ENCODE measurements at regions not wholly inside any gene's neighbourhood (a gene's known extent, or its start where the extent isn't known, plus 50 kb on each side); places are given as distances from the start of the nearest gene placed in this dataset.
"Not testable (repeated sequence)": the region's sequence is repeated elsewhere in the genome, so short reads cannot be mapped to it uniquely, and the experiment has no call there.

- in situ Hi-C loops (cut with HindIII; ENCODE audit: low pct_unique_long_range_greater_than_20kb, low sequenced_read_pairs); POLR2A ChIA-PET; BruUV-seq (replicated peaks); H3K27me3 ChIP-seq (ENCODE audit: control insufficient read depth, insufficient read depth, low read length); H3K9me3 ChIP-seq (ENCODE audit: control insufficient read depth, insufficient read depth, low read depth, low read length); CTCF ChIA-PET; H3K4me1 ChIP-seq (ENCODE audit: control insufficient read depth, insufficient read depth, low read length); H3K27ac ChIP-seq (ENCODE audit: low read length); ATAC-seq; DNase-seq (ENCODE audit: low read depth, low spot score); intact Hi-C loops (cut with micrococcal nuclease; ENCODE audit: unreplicated experiment); H3K36me3 ChIP-seq (ENCODE audit: control insufficient read depth, insufficient read depth, low read length); H3K4me3 ChIP-seq (ENCODE audit: low read depth in 2 of 2, low read length in 2 of 2): not testable (repeated sequence)
Measured at GRCh38 chr4:189706821-189707220, 233.9 kb upstream of the FRG1 start.

- H3K36me3 ChIP-seq (ENCODE audit: control insufficient read depth, insufficient read depth, low read length); H3K27me3 ChIP-seq (ENCODE audit: control insufficient read depth, insufficient read depth, low read length); DNase-seq (ENCODE audit: low read depth, low spot score); in situ Hi-C loops (cut with HindIII; ENCODE audit: low pct_unique_long_range_greater_than_20kb, low sequenced_read_pairs); H3K9me3 ChIP-seq (ENCODE audit: control insufficient read depth, insufficient read depth, low read depth, low read length); intact Hi-C loops (cut with micrococcal nuclease; ENCODE audit: unreplicated experiment); H3K4me3 ChIP-seq (ENCODE audit: low read depth in 2 of 2, low read length in 2 of 2); H3K27ac ChIP-seq (ENCODE audit: low read length); BruUV-seq (replicated peaks); ATAC-seq; H3K4me1 ChIP-seq (ENCODE audit: control insufficient read depth, insufficient read depth, low read length); POLR2A ChIA-PET; CTCF ChIA-PET: not testable (repeated sequence)
Measured at GRCh38 chr4:189707227-189707626, 233.4 kb upstream of the FRG1 start.

GRCh38 chr4:189711956-189712355 is 228.7 kb upstream of the FRG1 start:
- H3K4me1 ChIP-seq (ENCODE audit: control insufficient read depth, insufficient read depth, low read length); H3K27ac ChIP-seq (ENCODE audit: low read length); H3K36me3 ChIP-seq (ENCODE audit: control insufficient read depth, insufficient read depth, low read length); CTCF ChIA-PET; DNase-seq (ENCODE audit: low read depth, low spot score); in situ Hi-C loops (cut with HindIII; ENCODE audit: low pct_unique_long_range_greater_than_20kb, low sequenced_read_pairs); intact Hi-C loops (cut with micrococcal nuclease; ENCODE audit: unreplicated experiment); ATAC-seq; BruUV-seq (replicated peaks); H3K27me3 ChIP-seq (ENCODE audit: control insufficient read depth, insufficient read depth, low read length); H3K4me3 ChIP-seq (ENCODE audit: low read depth in 2 of 2, low read length in 2 of 2); POLR2A ChIA-PET; H3K9me3 ChIP-seq (ENCODE audit: control insufficient read depth, insufficient read depth, low read depth, low read length): not testable (repeated sequence)

- H3K4me3 ChIP-seq (ENCODE audit: low read depth in 2 of 2, low read length in 2 of 2); H3K4me1 ChIP-seq (ENCODE audit: control insufficient read depth, insufficient read depth, low read length); CTCF ChIA-PET; H3K9me3 ChIP-seq (ENCODE audit: control insufficient read depth, insufficient read depth, low read depth, low read length); H3K27ac ChIP-seq (ENCODE audit: low read length); H3K27me3 ChIP-seq (ENCODE audit: control insufficient read depth, insufficient read depth, low read length); POLR2A ChIA-PET; DNase-seq (ENCODE audit: low read depth, low spot score); H3K36me3 ChIP-seq (ENCODE audit: control insufficient read depth, insufficient read depth, low read length); in situ Hi-C loops (cut with HindIII; ENCODE audit: low pct_unique_long_range_greater_than_20kb, low sequenced_read_pairs); BruUV-seq (replicated peaks); ATAC-seq; intact Hi-C loops (cut with micrococcal nuclease; ENCODE audit: unreplicated experiment): not testable (repeated sequence)
Measured at GRCh38 chr4:189721016-189721993, 219.4 kb upstream of the FRG1 start.

- POLR2A ChIA-PET; H3K27ac ChIP-seq (ENCODE audit: low read length): not testable (repeated sequence)
Measured at GRCh38 chr4:189722324-189723003, 218.2 kb upstream of the FRG1 start.

GRCh38 chr4:189727982-189728638 is 212.6 kb upstream of the FRG1 start:
- in situ Hi-C loops (cut with HindIII; ENCODE audit: low pct_unique_long_range_greater_than_20kb, low sequenced_read_pairs); DNase-seq (ENCODE audit: low read depth, low spot score); intact Hi-C loops (cut with micrococcal nuclease; ENCODE audit: unreplicated experiment); H3K36me3 ChIP-seq (ENCODE audit: control insufficient read depth, insufficient read depth, low read length); H3K9me3 ChIP-seq (ENCODE audit: control insufficient read depth, insufficient read depth, low read depth, low read length); H3K4me1 ChIP-seq (ENCODE audit: control insufficient read depth, insufficient read depth, low read length); POLR2A ChIA-PET; H3K4me3 ChIP-seq (ENCODE audit: low read depth in 2 of 2, low read length in 2 of 2); ATAC-seq; CTCF ChIA-PET; H3K27me3 ChIP-seq (ENCODE audit: control insufficient read depth, insufficient read depth, low read length); H3K27ac ChIP-seq (ENCODE audit: low read length); BruUV-seq (replicated peaks): not testable (repeated sequence)

More at GRCh38 chr4:189722324-189723003, 218.2 kb upstream of the FRG1 start:
- CTCF ChIA-PET; DNase-seq (ENCODE audit: low read depth, low spot score); H3K4me1 ChIP-seq (ENCODE audit: control insufficient read depth, insufficient read depth, low read length); in situ Hi-C loops (cut with HindIII; ENCODE audit: low pct_unique_long_range_greater_than_20kb, low sequenced_read_pairs); H3K9me3 ChIP-seq (ENCODE audit: control insufficient read depth, insufficient read depth, low read depth, low read length); H3K4me3 ChIP-seq (ENCODE audit: low read depth in 2 of 2, low read length in 2 of 2); H3K27me3 ChIP-seq (ENCODE audit: control insufficient read depth, insufficient read depth, low read length); intact Hi-C loops (cut with micrococcal nuclease; ENCODE audit: unreplicated experiment); ATAC-seq; BruUV-seq (replicated peaks); H3K36me3 ChIP-seq (ENCODE audit: control insufficient read depth, insufficient read depth, low read length): not testable (repeated sequence)

GRCh38 chr4:189731989-189732388 is 208.7 kb upstream of the FRG1 start:
- H3K4me1 ChIP-seq (ENCODE audit: control insufficient read depth, insufficient read depth, low read length); POLR2A ChIA-PET; CTCF ChIA-PET; H3K9me3 ChIP-seq (ENCODE audit: control insufficient read depth, insufficient read depth, low read depth, low read length); DNase-seq (ENCODE audit: low read depth, low spot score); BruUV-seq (replicated peaks); in situ Hi-C loops (cut with HindIII; ENCODE audit: low pct_unique_long_range_greater_than_20kb, low sequenced_read_pairs); intact Hi-C loops (cut with micrococcal nuclease; ENCODE audit: unreplicated experiment); H3K27me3 ChIP-seq (ENCODE audit: control insufficient read depth, insufficient read depth, low read length); ATAC-seq; H3K27ac ChIP-seq (ENCODE audit: low read length); H3K36me3 ChIP-seq (ENCODE audit: control insufficient read depth, insufficient read depth, low read length); H3K4me3 ChIP-seq (ENCODE audit: low read depth in 2 of 2, low read length in 2 of 2): not testable (repeated sequence)
